ENCODE measurements at regions not wholly inside any gene's neighbourhood (a gene's known extent, or its start where the extent isn't known, plus 50 kb on each side); places are given as distances from the start of the nearest gene placed in this dataset.
"Not testable (repeated sequence)": the region's sequence is repeated elsewhere in the genome, so short reads cannot be mapped to it uniquely, and the experiment has no call there.

GRCh38 chr18:56312551-56313335, 325.6 kb downstream of the TXNL1 start:
- DNase-seq = no peak

GRCh38 chr18:56309104-56309503, 329.3 kb downstream of the TXNL1 start:
- no peak for DNase-seq

GRCh38 chr18:56307354-56308170, 330.8 kb downstream of the TXNL1 start:
- DNase-seq = no peak

- no peak for DNase-seq
These were observed 331.6 kb downstream of the TXNL1 start for GRCh38 chr18:56306797-56307196.

GRCh38 chr18:56305583-56305982, 332.8 kb downstream of the TXNL1 start:
- no peak for DNase-seq

- peak; percentile 48 for DNase-seq
These were observed 336.2 kb downstream of the TXNL1 start for GRCh38 chr18:56302156-56302555.

- DNase-seq = no peak
These were observed 338.7 kb downstream of the TXNL1 start for GRCh38 chr18:56299740-56300139.

- DNase-seq = no peak
These were observed 339.5 kb downstream of the TXNL1 start for GRCh38 chr18:56298935-56299334.

- DNase-seq = no peak
These were observed 342.0 kb downstream of the TXNL1 start for GRCh38 chr18:56296381-56296780.

- DNase-seq = no peak
These were observed 343.8 kb downstream of the TXNL1 start for GRCh38 chr18:56294484-56295183.

GRCh38 chr18:56291294-56291693, 347.1 kb downstream of the TXNL1 start:
- no peak for DNase-seq

GRCh38 chr18:56289381-56289780, 349.0 kb downstream of the TXNL1 start:
- no peak for DNase-seq

GRCh38 chr18:56286775-56287325, 351.5 kb downstream of the TXNL1 start:
- DNase-seq = no peak

GRCh38 chr18:56285387-56286065, 352.9 kb downstream of the TXNL1 start:
- DNase-seq = no peak

GRCh38 chr18:56284319-56284718, 354.1 kb downstream of the TXNL1 start:
- DNase-seq = no peak

- DNase-seq = no peak
These were observed 355.1 kb downstream of the TXNL1 start for GRCh38 chr18:56283316-56283715.

GRCh38 chr18:56282234-56283104, 355.9 kb downstream of the TXNL1 start:
- DNase-seq = no peak

GRCh38 chr18:56279816-56280215, 358.6 kb downstream of the TXNL1 start:
- DNase-seq = not testable (repeated sequence)

GRCh38 chr18:56278421-56279003, 359.9 kb downstream of the TXNL1 start:
- DNase-seq = no peak

GRCh38 chr18:56276466-56276865, 361.9 kb downstream of the TXNL1 start:
- no peak for DNase-seq

GRCh38 chr18:56273541-56274219, 364.7 kb downstream of the TXNL1 start:
- DNase-seq = no peak

All from NCI-H1694 treated with DMSO at 0.1 percent for 48 hours (cell line).